Panc1 (cell line): ENCODE measurements at regions not wholly inside any gene's neighbourhood (a gene's known extent, or its start where the extent isn't known, plus 50 kb on each side); places are given as distances from the start of the nearest gene placed in this dataset.

ENCODE experiments used
- ATAC-seq: fragments of 200-7000 bp; cut with Tn5 transposase; 2 replicates; pipeline ENCODE4 v1.9.1; 2020; ENCODE audit warnings: mild to moderate bottlenecking, moderate library complexity
- BruUV-seq: library from RNA; stranded (reverse); fragments of 400-500 nt; replicated peaks from 2 replicates; lab custom pipeline; 2021; lab: Mats Ljungman, UMichigan
- CTCF ChIA-PET: fragments of 300-600 bp; sonication (Branson Sonifier 250); formaldehyde crosslinking; loops from one replicate; lab custom pipeline; 2022; ENCODE audit warnings: antibody characterized with exemption; lab: Charles Lee
- POLR2A ChIA-PET: fragments of 300-600 bp; sonication (Branson Sonifier 250); formaldehyde crosslinking; loops from one replicate; lab custom pipeline; 2022; ENCODE audit warnings: antibody characterized with exemption; lab: Charles Lee
- DNase-seq: peaks from one replicate; pipeline ENCODE4 v3.0.0-alpha.2; 2010; ENCODE audit warnings: low read depth, low spot score
- H3K27ac ChIP-seq: 2 replicates; pipeline ENCODE4 v1.5.1; 2011; ENCODE audit warnings: mild to moderate bottlenecking, low read length, inconsistent platforms
- H3K27me3 ChIP-seq: fragments of 200-500 bp; sonication (Bioruptor generic); 2 replicates; pipeline ENCODE4 v1.6.0; 2014; ENCODE audit warnings: low read length, inconsistent platforms; ENCODE audit not compliant: control insufficient read depth, insufficient read depth
- H3K36me3 ChIP-seq: fragments of 200-500 bp; sonication (Bioruptor generic); 2 replicates; pipeline ENCODE4 v1.5.1; 2014; ENCODE audit warnings: inconsistent platforms, mild to moderate bottlenecking, low read length, moderate library complexity; ENCODE audit not compliant: control insufficient read depth, insufficient read depth
- H3K4me1 ChIP-seq: 2 replicates; pipeline ENCODE4 v1.5.1; 2011; ENCODE audit warnings: inconsistent platforms, mild to moderate bottlenecking, low read length, moderate library complexity; ENCODE audit not compliant: control insufficient read depth, insufficient read depth
- H3K4me3 ChIP-seq, 2 experiments: 2 replicates each; pipeline ENCODE4 v1.5.1; 2011 to 2012; ENCODE audit warnings: low read depth in 2 of 2, low read length in 2 of 2, mild to moderate bottlenecking in 2 of 2, inconsistent platforms in 1 of 2, moderate library complexity in 1 of 2
- H3K9me3 ChIP-seq: fragments of 200-500 bp; sonication (Bioruptor generic); 2 replicates; pipeline ENCODE4 v1.5.1; 2014; ENCODE audit warnings: low read depth, mild to moderate bottlenecking, inconsistent platforms, low read length, moderate library complexity; ENCODE audit not compliant: control insufficient read depth, insufficient read depth
- POLR2AphosphoS5 ChIP-seq: IDR thresholded peaks from 2 replicates; pipeline ENCODE4 v1.6.1; 2012; ENCODE audit warnings: mild to moderate bottlenecking, low read depth, low read length, moderate library complexity
- SIN3A ChIP-seq: IDR thresholded peaks from 2 replicates; pipeline ENCODE4 v1.6.1; 2012; ENCODE audit warnings: low read depth, mild to moderate bottlenecking, low read length, moderate library complexity, borderline replicate concordance; ENCODE audit not compliant: insufficient read depth
- TCF7L2 ChIP-seq: IDR thresholded peaks from 2 replicates; pipeline ENCODE4 v1.6.1; 2011; ENCODE audit warnings: mild to moderate bottlenecking, low read depth, low read length, inconsistent platforms
- in situ Hi-C: cut with HindIII; loops from 2 replicates; pipeline ENCODE4 v1.10.0; 2016; ENCODE audit warnings: low sequenced_read_pairs, low pct_unique_long_range_greater_than_20kb
- intact Hi-C: fragments of 100-400 bp; cut with micrococcal nuclease; formaldehyde crosslinking; loops from one replicate; pipeline ENCODE4 v1.10.0; 2022; ENCODE audit not compliant: unreplicated experiment
- TF ChIP-seq, protein P1 (sequence below): fragments of 450-650 bp; IDR thresholded peaks from 2 replicates; pipeline ENCODE4 v1.5.1; 2017; ENCODE audit warnings: mild to moderate bottlenecking
- TF ChIP-seq, protein P2 (sequence below), 2 experiments: IDR thresholded peaks; 2 replicates each; pipeline ENCODE4 v1.6.1; 2011 to 2012; ENCODE audit warnings: low read depth in 2 of 2, control low read depth in 1 of 2, low read length in 1 of 2, mild to moderate bottlenecking in 1 of 2, moderate library complexity in 1 of 2; ENCODE audit not compliant: insufficient read depth in 1 of 2

DNA sequence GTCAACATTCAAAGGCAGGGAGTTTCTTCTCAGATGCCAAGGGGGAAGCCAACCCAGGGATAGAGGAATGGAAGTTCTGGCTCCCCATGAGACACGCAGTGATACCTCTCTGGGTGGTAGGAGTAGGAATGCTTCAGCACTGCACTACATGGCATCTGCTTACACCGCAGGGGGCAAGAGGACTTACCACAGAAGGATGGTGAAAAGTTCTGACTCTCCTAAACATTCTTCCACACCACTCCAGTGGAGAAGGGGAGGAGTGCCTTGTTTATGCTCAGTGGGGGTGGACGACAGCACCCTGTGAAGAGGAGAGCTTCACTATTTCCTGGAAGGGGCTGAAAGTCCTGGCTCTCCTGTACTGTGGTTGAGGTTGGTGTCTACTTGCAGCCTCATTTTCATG lies 1011.3 kb upstream of the WWC1 start:
- Histone ChIP-seq H3K27ac (no peak overlapping the region), H3K4me1 (no peaks in the 10 kb centered on the region), H3K4me3 (no peak overlapping the region), H3K27me3 (no peaks in the 10 kb centered on the region), H3K9me3 (no peaks in the 10 kb centered on the region), H3K36me3 (no peaks in the 10 kb centered on the region)
- no peak for ATAC-seq
- TF ChIP-seq, protein P1, sequence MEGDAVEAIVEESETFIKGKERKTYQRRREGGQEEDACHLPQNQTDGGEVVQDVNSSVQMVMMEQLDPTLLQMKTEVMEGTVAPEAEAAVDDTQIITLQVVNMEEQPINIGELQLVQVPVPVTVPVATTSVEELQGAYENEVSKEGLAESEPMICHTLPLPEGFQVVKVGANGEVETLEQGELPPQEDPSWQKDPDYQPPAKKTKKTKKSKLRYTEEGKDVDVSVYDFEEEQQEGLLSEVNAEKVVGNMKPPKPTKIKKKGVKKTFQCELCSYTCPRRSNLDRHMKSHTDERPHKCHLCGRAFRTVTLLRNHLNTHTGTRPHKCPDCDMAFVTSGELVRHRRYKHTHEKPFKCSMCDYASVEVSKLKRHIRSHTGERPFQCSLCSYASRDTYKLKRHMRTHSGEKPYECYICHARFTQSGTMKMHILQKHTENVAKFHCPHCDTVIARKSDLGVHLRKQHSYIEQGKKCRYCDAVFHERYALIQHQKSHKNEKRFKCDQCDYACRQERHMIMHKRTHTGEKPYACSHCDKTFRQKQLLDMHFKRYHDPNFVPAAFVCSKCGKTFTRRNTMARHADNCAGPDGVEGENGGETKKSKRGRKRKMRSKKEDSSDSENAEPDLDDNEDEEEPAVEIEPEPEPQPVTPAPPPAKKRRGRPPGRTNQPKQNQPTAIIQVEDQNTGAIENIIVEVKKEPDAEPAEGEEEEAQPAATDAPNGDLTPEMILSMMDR, result no peak
- no peak for TF ChIP-seq TCF7L2
- TF ChIP-seq SIN3A, result no peak
- TF ChIP-seq, protein P2, sequence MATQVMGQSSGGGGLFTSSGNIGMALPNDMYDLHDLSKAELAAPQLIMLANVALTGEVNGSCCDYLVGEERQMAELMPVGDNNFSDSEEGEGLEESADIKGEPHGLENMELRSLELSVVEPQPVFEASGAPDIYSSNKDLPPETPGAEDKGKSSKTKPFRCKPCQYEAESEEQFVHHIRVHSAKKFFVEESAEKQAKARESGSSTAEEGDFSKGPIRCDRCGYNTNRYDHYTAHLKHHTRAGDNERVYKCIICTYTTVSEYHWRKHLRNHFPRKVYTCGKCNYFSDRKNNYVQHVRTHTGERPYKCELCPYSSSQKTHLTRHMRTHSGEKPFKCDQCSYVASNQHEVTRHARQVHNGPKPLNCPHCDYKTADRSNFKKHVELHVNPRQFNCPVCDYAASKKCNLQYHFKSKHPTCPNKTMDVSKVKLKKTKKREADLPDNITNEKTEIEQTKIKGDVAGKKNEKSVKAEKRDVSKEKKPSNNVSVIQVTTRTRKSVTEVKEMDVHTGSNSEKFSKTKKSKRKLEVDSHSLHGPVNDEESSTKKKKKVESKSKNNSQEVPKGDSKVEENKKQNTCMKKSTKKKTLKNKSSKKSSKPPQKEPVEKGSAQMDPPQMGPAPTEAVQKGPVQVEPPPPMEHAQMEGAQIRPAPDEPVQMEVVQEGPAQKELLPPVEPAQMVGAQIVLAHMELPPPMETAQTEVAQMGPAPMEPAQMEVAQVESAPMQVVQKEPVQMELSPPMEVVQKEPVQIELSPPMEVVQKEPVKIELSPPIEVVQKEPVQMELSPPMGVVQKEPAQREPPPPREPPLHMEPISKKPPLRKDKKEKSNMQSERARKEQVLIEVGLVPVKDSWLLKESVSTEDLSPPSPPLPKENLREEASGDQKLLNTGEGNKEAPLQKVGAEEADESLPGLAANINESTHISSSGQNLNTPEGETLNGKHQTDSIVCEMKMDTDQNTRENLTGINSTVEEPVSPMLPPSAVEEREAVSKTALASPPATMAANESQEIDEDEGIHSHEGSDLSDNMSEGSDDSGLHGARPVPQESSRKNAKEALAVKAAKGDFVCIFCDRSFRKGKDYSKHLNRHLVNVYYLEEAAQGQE (IDR thresholded peaks at IDR 0.05; ENCODE audit: insufficient read depth in 1 of 2, low read depth in 2 of 2, low read length in 1 of 2), result no peak
- no peak for TF ChIP-seq POLR2AphosphoS5
- CTCF ChIA-PET, result no interaction called here
- no TSS peak for BruUV-seq
- POLR2A ChIA-PET, result no interaction called here
- in situ Hi-C loops (no loop called here), intact Hi-C loops (no loop called here)
- DNase-seq, result no peak

DNA sequence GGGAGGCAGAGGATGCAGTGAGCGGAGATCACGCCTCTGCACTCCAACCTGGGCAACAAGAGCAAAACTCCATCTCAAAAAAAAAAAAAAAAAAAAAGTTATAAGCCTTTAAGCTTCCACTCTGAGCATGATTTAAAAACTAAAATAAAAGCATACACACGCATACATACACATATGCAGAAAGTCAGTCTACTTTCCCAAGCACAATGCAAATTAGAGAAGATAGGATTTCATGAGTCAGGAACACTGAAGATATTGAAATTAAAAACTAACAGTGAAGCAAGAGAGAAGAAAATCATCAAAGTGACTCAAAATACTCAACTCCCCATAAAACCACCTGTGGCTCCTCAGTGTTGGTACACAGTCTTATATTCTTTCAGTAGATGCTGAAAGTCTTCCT lies 1009.5 kb upstream of the WWC1 start:
- DNase-seq (no peak), ATAC-seq (no peak)
- H3K4me3 ChIP-seq, result no peak overlapping the region
- CTCF ChIA-PET, result no interaction called here
- BruUV-seq, result no TSS peak
- no peaks in the 10 kb centered on the region for H3K36me3 ChIP-seq
- intact Hi-C loops (no loop called here), in situ Hi-C loops (no loop called here)
- no peaks in the 10 kb centered on the region for H3K27me3 ChIP-seq
- no peak overlapping the region for H3K27ac ChIP-seq
- POLR2A ChIA-PET, result no interaction called here
- TF ChIP-seq, protein P2 (IDR thresholded peaks at IDR 0.05; ENCODE audit: insufficient read depth in 1 of 2, low read depth in 2 of 2, low read length in 1 of 2), result no peak
- TF ChIP-seq POLR2AphosphoS5 (no peak), SIN3A (no peak), TCF7L2 (no peak)
- TF ChIP-seq, protein P1, result no peak
- no peaks in the 10 kb centered on the region for H3K9me3 ChIP-seq
- no peaks in the 10 kb centered on the region for H3K4me1 ChIP-seq
